ENCODE measurements at regions not wholly inside any gene's neighbourhood (a gene's known extent, or its start where the extent isn't known, plus 50 kb on each side); places are given as distances from the start of the nearest gene placed in this dataset.
"Not testable (repeated sequence)": the region's sequence is repeated elsewhere in the genome, so short reads cannot be mapped to it uniquely, and the experiment has no call there.

- TF ChIP-seq CTCF (IDR thresholded peaks at IDR 0.05; ENCODE audit: poor library complexity, severe bottlenecking); POLR2AphosphoS5 (IDR thresholded peaks at IDR 0.05): not testable (repeated sequence)
Measured at GRCh38 chr3:130153247-130153646, 71.6 kb downstream of the ALG1L2 start.

All from neural cell (in vitro differentiated cells).